ENCODE measurements at regions not wholly inside any gene's neighbourhood (a gene's known extent, or its start where the extent isn't known, plus 50 kb on each side); places are given as distances from the start of the nearest gene placed in this dataset.
A peak's percentile ranks its signal among the peaks of the same experiment; 100 is the strongest.

GRCh38 chr10:130737186-130737585 lies 574.3 kb downstream of the TCERG1L start:
- DNase-seq, result peak; percentile 5

GRCh38 chr10:130737621-130738020 lies 573.9 kb downstream of the TCERG1L start:
- no peak for DNase-seq

GRCh38 chr10:130739016-130739756 lies 572.3 kb downstream of the TCERG1L start:
- peak; percentile 41 for DNase-seq

- DNase-seq, result peak; percentile 13
These were observed 571.8 kb downstream of the TCERG1L start for GRCh38 chr10:130739757-130740145.

GRCh38 chr10:130740166-130740565 lies 571.4 kb downstream of the TCERG1L start:
- DNase-seq, result peak; percentile 39

- peak; percentile 30 for DNase-seq
These were observed 570.4 kb downstream of the TCERG1L start for GRCh38 chr10:130740915-130741750.

- DNase-seq, result peak; percentile 33
These were observed 569.3 kb downstream of the TCERG1L start for GRCh38 chr10:130741901-130742855.

- peak; percentile 41 for DNase-seq
These were observed 568.4 kb downstream of the TCERG1L start for GRCh38 chr10:130742941-130743675.

GRCh38 chr10:130743751-130744271 lies 567.7 kb downstream of the TCERG1L start:
- DNase-seq, result peak; percentile 42

- no peak for DNase-seq
These were observed 566.9 kb downstream of the TCERG1L start for GRCh38 chr10:130744631-130745030.

GRCh38 chr10:130745251-130745650 lies 566.3 kb downstream of the TCERG1L start:
- DNase-seq, result peak; percentile 28

- peak; percentile 21 for DNase-seq
These were observed 565.7 kb downstream of the TCERG1L start for GRCh38 chr10:130745821-130746220.

GRCh38 chr10:130746311-130746710 lies 565.2 kb downstream of the TCERG1L start:
- peak; percentile 28 for DNase-seq

- peak; percentile 6 for DNase-seq
These were observed 564.2 kb downstream of the TCERG1L start for GRCh38 chr10:130747356-130747755.

- peak; percentile 8 for DNase-seq
These were observed 563.6 kb downstream of the TCERG1L start for GRCh38 chr10:130747946-130748345.

- DNase-seq, result peak; percentile 53
These were observed 563.0 kb downstream of the TCERG1L start for GRCh38 chr10:130748409-130749057.

- DNase-seq, result peak; percentile 38
These were observed 561.6 kb downstream of the TCERG1L start for GRCh38 chr10:130749911-130750310.

- DNase-seq, result peak; percentile 9
These were observed 561.1 kb downstream of the TCERG1L start for GRCh38 chr10:130750441-130750840.

- peak; percentile 52 for DNase-seq
These were observed 560.2 kb downstream of the TCERG1L start for GRCh38 chr10:130751106-130751840.

- peak; percentile 9 for DNase-seq
These were observed 559.7 kb downstream of the TCERG1L start for GRCh38 chr10:130751851-130752250.
